ENCODE measurements at regions not wholly inside any gene's neighbourhood (a gene's known extent, or its start where the extent isn't known, plus 50 kb on each side); places are given as distances from the start of the nearest gene placed in this dataset.

DNA sequence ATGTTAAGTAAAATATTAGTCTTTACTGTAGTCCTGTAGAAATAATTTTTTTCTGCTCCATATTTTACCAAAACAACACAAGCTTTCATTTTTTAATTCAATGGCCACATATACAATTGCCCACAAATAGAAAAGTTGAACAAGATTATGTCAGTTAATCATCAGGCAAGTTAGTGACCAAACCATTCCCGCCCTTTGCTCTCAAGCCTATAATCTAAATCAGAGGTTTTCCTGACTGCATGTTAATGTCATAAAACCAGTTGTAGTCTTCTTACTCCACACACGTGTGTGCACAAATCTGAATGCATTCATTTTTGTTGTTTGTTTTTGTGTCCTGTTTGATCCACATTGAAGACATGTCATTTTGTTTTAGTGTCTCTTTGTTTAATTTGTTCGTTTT is 1357.7 kb upstream of the GJE1 start:
- Histone ChIP-seq H2AK5ac (ENCODE audit: low read length, severe bottlenecking) (no peak overlapping the region), H2BK12ac (ENCODE audit: low read length in 2 of 2) (no peak overlapping the region), H3K27me3 (ENCODE audit: control insufficient read depth in 1 of 2, insufficient read depth in 1 of 2, low read length in 2 of 2) (no peaks in the 10 kb centered on the region), H2AFZ (ENCODE audit: low read depth, low read length) (no peak overlapping the region), H3K4me2 (ENCODE audit: low read length, poor library complexity, severe bottlenecking) (no peak overlapping the region), H3K36me3 (ENCODE audit: control insufficient read depth in 1 of 2, insufficient read depth in 2 of 2, low read depth in 1 of 2, low read length in 2 of 2) (no peaks in the 10 kb centered on the region), H3K27ac (ENCODE audit: low read length, poor library complexity, severe bottlenecking) (no peak overlapping the region), H2BK15ac (ENCODE audit: low read depth, poor library complexity, severe bottlenecking) (no peak overlapping the region), H3K79me1 (replicated peaks; ENCODE audit: low read length, poor library complexity, severe bottlenecking) (no peaks in the 10 kb centered on the region), H4K91ac (ENCODE audit: low read length) (no peak overlapping the region), H3K18ac (ENCODE audit: low read depth in 1 of 2, low read length in 2 of 2) (peak overlapping the region in 1 of 2 experiments; percentile 21), H3K4me1 (ENCODE audit: control insufficient read depth, insufficient read depth, low read depth, low read length) (no peaks in the 10 kb centered on the region), H3K23ac (ENCODE audit: low read length in 2 of 2) (no peak overlapping the region), H3K4me3 (ENCODE audit: insufficient read depth in 1 of 2, low read depth in 1 of 2, low read length in 2 of 2) (no peak overlapping the region), H3K4ac (ENCODE audit: low read depth in 1 of 2, low read length in 2 of 2) (no peak overlapping the region), H3K14ac (ENCODE audit: low read length in 2 of 2) (no peak overlapping the region), H2BK5ac (ENCODE audit: low read depth, low read length, poor library complexity, severe bottlenecking) (no peak overlapping the region), H3K9ac (ENCODE audit: low read length) (no peak overlapping the region), H4K8ac (ENCODE audit: low read length) (no peak overlapping the region), H2BK120ac (ENCODE audit: low read depth, low read length) (no peak overlapping the region), H3K9me3 (ENCODE audit: control insufficient read depth, low read length) (peaks cover 6% of the 10 kb centered on the region)
- WGBS, result 73% methylated on average over 2 of the region's 3 CpGs
- DNase-seq, result no peak

DNA sequence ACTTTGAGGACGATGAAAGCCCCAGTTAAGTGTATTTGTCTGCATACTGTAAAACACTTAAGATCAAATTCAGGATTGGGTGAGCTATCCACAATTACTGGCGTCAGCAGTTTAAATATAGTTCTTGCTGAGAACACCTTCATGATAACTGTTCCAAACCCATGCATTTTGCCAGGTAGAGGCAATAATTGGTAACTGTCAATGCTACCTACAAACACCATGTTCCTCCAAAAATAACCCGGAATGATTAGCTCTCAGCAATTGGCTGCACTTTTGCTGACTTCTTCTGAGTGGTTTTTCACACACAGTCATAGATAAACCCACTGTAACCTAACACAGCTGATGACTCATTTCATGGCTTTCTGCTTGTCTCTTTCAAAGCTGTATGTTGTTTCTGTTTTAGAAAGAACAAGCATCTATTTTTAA is 1358.6 kb upstream of the GJE1 start:
- H3K14ac ChIP-seq (ENCODE audit: low read length in 2 of 2), result no peak overlapping the region
- H3K4me3 ChIP-seq (ENCODE audit: insufficient read depth in 1 of 2, low read depth in 1 of 2, low read length in 2 of 2), result no peak overlapping the region
- no peak overlapping the region for H2AK5ac ChIP-seq (ENCODE audit: low read length, severe bottlenecking)
- H3K9ac ChIP-seq (ENCODE audit: low read length), result peak overlapping the region; percentile 29
- H3K4me1 ChIP-seq (ENCODE audit: control insufficient read depth, insufficient read depth, low read depth, low read length), result no peaks in the 10 kb centered on the region
- H3K18ac ChIP-seq (ENCODE audit: low read depth in 1 of 2, low read length in 2 of 2), result no peak overlapping the region
- no peak overlapping the region for H3K4ac ChIP-seq (ENCODE audit: low read depth in 1 of 2, low read length in 2 of 2)
- no peak overlapping the region for H2BK15ac ChIP-seq (ENCODE audit: low read depth, poor library complexity, severe bottlenecking)
- no peak overlapping the region for H4K8ac ChIP-seq (ENCODE audit: low read length)
- H3K27ac ChIP-seq (ENCODE audit: low read length, poor library complexity, severe bottlenecking), result peak overlapping the region; percentile 40
- H3K36me3 ChIP-seq (ENCODE audit: control insufficient read depth in 1 of 2, insufficient read depth in 2 of 2, low read depth in 1 of 2, low read length in 2 of 2), result no peaks in the 10 kb centered on the region
- WGBS, result 21% methylated on average over 3 of the region's 3 CpGs
- H2AFZ ChIP-seq (ENCODE audit: low read depth, low read length), result no peak overlapping the region
- H2BK120ac ChIP-seq (ENCODE audit: low read depth, low read length), result no peak overlapping the region
- no peak overlapping the region for H4K91ac ChIP-seq (ENCODE audit: low read length)
- no peak overlapping the region for H2BK12ac ChIP-seq (ENCODE audit: low read length in 2 of 2)
- H3K27me3 ChIP-seq (ENCODE audit: control insufficient read depth in 1 of 2, insufficient read depth in 1 of 2, low read length in 2 of 2), result no peaks in the 10 kb centered on the region
- no peak overlapping the region for H3K23ac ChIP-seq (ENCODE audit: low read length in 2 of 2)
- H2BK5ac ChIP-seq (ENCODE audit: low read depth, low read length, poor library complexity, severe bottlenecking), result no peak overlapping the region
- peak; percentile 80 for DNase-seq
- H3K79me1 ChIP-seq (replicated peaks; ENCODE audit: low read length, poor library complexity, severe bottlenecking), result no peaks in the 10 kb centered on the region
- H3K9me3 ChIP-seq (ENCODE audit: control insufficient read depth, low read length), result peaks cover 6% of the 10 kb centered on the region
- H3K4me2 ChIP-seq (ENCODE audit: low read length, poor library complexity, severe bottlenecking), result peak overlapping the region; percentile 39

DNA sequence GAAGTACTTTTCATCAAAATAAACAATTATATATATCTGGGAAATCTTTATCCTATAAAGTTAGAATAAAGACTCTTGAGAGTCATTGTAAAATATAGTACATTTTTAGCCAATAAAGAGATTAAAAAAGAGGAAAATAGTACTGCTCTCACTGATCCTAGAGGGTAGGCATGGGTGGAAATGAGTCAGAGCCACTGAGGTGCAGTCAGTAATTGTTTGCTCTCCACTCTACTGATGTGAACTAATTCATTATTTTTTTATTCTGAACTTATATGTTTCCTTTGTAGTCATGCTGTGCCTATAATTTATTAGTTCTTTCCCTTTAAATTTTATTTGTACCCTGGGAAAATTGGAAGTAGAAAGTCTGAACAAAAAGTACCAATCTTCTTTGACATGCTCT is 1359.4 kb upstream of the GJE1 start:
- H3K4me1 ChIP-seq (ENCODE audit: control insufficient read depth, insufficient read depth, low read depth, low read length), result no peaks in the 10 kb centered on the region
- no peak overlapping the region for H3K18ac ChIP-seq (ENCODE audit: low read depth in 1 of 2, low read length in 2 of 2)
- H3K36me3 ChIP-seq (ENCODE audit: control insufficient read depth in 1 of 2, insufficient read depth in 2 of 2, low read depth in 1 of 2, low read length in 2 of 2), result no peaks in the 10 kb centered on the region
- no peak overlapping the region for H3K4me3 ChIP-seq (ENCODE audit: insufficient read depth in 1 of 2, low read depth in 1 of 2, low read length in 2 of 2)
- H2BK15ac ChIP-seq (ENCODE audit: low read depth, poor library complexity, severe bottlenecking), result no peak overlapping the region
- no peak overlapping the region for H3K4ac ChIP-seq (ENCODE audit: low read depth in 1 of 2, low read length in 2 of 2)
- no peak overlapping the region for H3K9ac ChIP-seq (ENCODE audit: low read length)
- H2BK120ac ChIP-seq (ENCODE audit: low read depth, low read length), result no peak overlapping the region
- H3K27ac ChIP-seq (ENCODE audit: low read length, poor library complexity, severe bottlenecking), result no peak overlapping the region
- no peaks in the 10 kb centered on the region for H3K79me1 ChIP-seq (replicated peaks; ENCODE audit: low read length, poor library complexity, severe bottlenecking)
- H3K14ac ChIP-seq (ENCODE audit: low read length in 2 of 2), result no peak overlapping the region
- DNase-seq, result no peak
- no peak overlapping the region for H3K4me2 ChIP-seq (ENCODE audit: low read length, poor library complexity, severe bottlenecking)
- no peaks in the 10 kb centered on the region for H3K27me3 ChIP-seq (ENCODE audit: control insufficient read depth in 1 of 2, insufficient read depth in 1 of 2, low read length in 2 of 2)
- no peak overlapping the region for H2AFZ ChIP-seq (ENCODE audit: low read depth, low read length)
- H2BK12ac ChIP-seq (ENCODE audit: low read length in 2 of 2), result no peak overlapping the region
- no peak overlapping the region for H4K91ac ChIP-seq (ENCODE audit: low read length)
- H2BK5ac ChIP-seq (ENCODE audit: low read depth, low read length, poor library complexity, severe bottlenecking), result no peak overlapping the region
- H2AK5ac ChIP-seq (ENCODE audit: low read length, severe bottlenecking), result no peak overlapping the region
- no peak overlapping the region for H3K23ac ChIP-seq (ENCODE audit: low read length in 2 of 2)
- no peak overlapping the region for H4K8ac ChIP-seq (ENCODE audit: low read length)
- H3K9me3 ChIP-seq (ENCODE audit: control insufficient read depth, low read length), result peaks cover 8% of the 10 kb centered on the region

DNA sequence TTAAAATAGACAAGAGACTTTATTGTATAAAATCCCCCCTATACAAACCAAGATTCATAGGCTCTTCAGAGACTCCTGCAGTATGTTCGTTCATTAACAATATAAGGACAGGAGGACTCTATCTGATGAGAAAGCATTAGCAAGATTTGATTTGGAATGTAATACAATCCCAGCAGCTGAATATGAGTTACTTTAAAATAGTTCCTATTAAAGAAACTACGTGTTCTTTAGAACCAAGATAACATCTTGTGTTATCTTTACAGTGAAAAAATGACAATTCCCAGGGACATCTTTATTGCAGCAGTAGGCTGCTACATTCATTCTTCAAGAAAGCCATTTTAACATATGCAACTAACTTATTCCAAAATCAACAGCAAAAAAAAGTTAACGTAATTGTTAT is 1360.1 kb upstream of the GJE1 start:
- Histone ChIP-seq H3K79me1 (replicated peaks; ENCODE audit: low read length, poor library complexity, severe bottlenecking) (no peaks in the 10 kb centered on the region), H3K4me1 (ENCODE audit: control insufficient read depth, insufficient read depth, low read depth, low read length) (no peaks in the 10 kb centered on the region), H4K8ac (ENCODE audit: low read length) (no peak overlapping the region), H2BK15ac (ENCODE audit: low read depth, poor library complexity, severe bottlenecking) (no peak overlapping the region), H2BK5ac (ENCODE audit: low read depth, low read length, poor library complexity, severe bottlenecking) (no peak overlapping the region), H3K4ac (ENCODE audit: low read depth in 1 of 2, low read length in 2 of 2) (no peak overlapping the region), H3K9ac (ENCODE audit: low read length) (no peak overlapping the region), H3K4me2 (ENCODE audit: low read length, poor library complexity, severe bottlenecking) (no peak overlapping the region), H3K23ac (ENCODE audit: low read length in 2 of 2) (no peak overlapping the region), H2AFZ (ENCODE audit: low read depth, low read length) (no peak overlapping the region), H2BK120ac (ENCODE audit: low read depth, low read length) (no peak overlapping the region), H3K4me3 (ENCODE audit: insufficient read depth in 1 of 2, low read depth in 1 of 2, low read length in 2 of 2) (no peak overlapping the region), H3K9me3 (ENCODE audit: control insufficient read depth, low read length) (peaks cover 11% of the 10 kb centered on the region), H3K27me3 (ENCODE audit: control insufficient read depth in 1 of 2, insufficient read depth in 1 of 2, low read length in 2 of 2) (no peaks in the 10 kb centered on the region), H3K27ac (ENCODE audit: low read length, poor library complexity, severe bottlenecking) (no peak overlapping the region), H4K91ac (ENCODE audit: low read length) (no peak overlapping the region), H2BK12ac (ENCODE audit: low read length in 2 of 2) (no peak overlapping the region), H3K14ac (ENCODE audit: low read length in 2 of 2) (no peak overlapping the region), H2AK5ac (ENCODE audit: low read length, severe bottlenecking) (no peak overlapping the region), H3K18ac (ENCODE audit: low read depth in 1 of 2, low read length in 2 of 2) (no peak overlapping the region), H3K36me3 (ENCODE audit: control insufficient read depth in 1 of 2, insufficient read depth in 2 of 2, low read depth in 1 of 2, low read length in 2 of 2) (no peaks in the 10 kb centered on the region)
- no peak for DNase-seq
- WGBS, result 75% methylated on average over 2 of the region's 3 CpGs
